DND-41 (cell line): ENCODE measurements at regions not wholly inside any gene's neighbourhood (a gene's known extent, or its start where the extent isn't known, plus 50 kb on each side); places are given as distances from the start of the nearest gene placed in this dataset.

ENCODE experiments used
- ATAC-seq: fragments of 200-7000 bp; cut with Tn5 transposase; 3 replicates; pipeline ENCODE4 v1.9.1; 2021; ENCODE audit warnings: low read depth; ENCODE audit not compliant: insufficient read depth
- DNase-seq: peaks from one replicate; pipeline ENCODE4 v3.0.0-alpha.2; 2020
- H2AFZ ChIP-seq: 2 replicates; pipeline ENCODE4 v1.6.0; 2012; ENCODE audit warnings: low read depth, low read length
- H3K27ac ChIP-seq: 2 replicates; pipeline ENCODE4 v1.5.1; 2012; ENCODE audit warnings: low read length, inconsistent platforms
- H3K27me3 ChIP-seq: fragments of 200-600 bp; sonication (generic); 2 replicates; pipeline ENCODE4 v1.6.0; 2012; ENCODE audit warnings: low read length, mild to moderate bottlenecking, inconsistent platforms; ENCODE audit not compliant: insufficient read depth, poor library complexity
- H3K36me3 ChIP-seq: 2 replicates; pipeline ENCODE4 v1.5.1; 2012; ENCODE audit warnings: low read length, inconsistent platforms; ENCODE audit not compliant: insufficient read depth
- H3K4me1 ChIP-seq: 2 replicates; pipeline ENCODE4 v1.5.1; 2012; ENCODE audit warnings: mild to moderate bottlenecking, low read length; ENCODE audit not compliant: insufficient read depth
- H3K4me2 ChIP-seq: 2 replicates; pipeline ENCODE4 v1.6.0; 2012; ENCODE audit warnings: mild to moderate bottlenecking, moderate library complexity, low read length, inconsistent platforms; ENCODE audit not compliant: insufficient read depth
- H3K4me3 ChIP-seq, 2 experiments: fragments of 200-600 bp in 1 of 2; shearing (Covaris generic) in 1 of 2; 2 replicates each; pipeline ENCODE4 v1.5.1; 2012 to 2016; ENCODE audit warnings: inconsistent platforms in 2 of 2, low read length in 2 of 2, mild to moderate bottlenecking in 2 of 2, low read depth in 1 of 2, moderate library complexity in 1 of 2
- H3K79me2 ChIP-seq: 2 replicates; pipeline ENCODE4 v1.6.0; 2012; ENCODE audit warnings: low read length, inconsistent platforms; ENCODE audit not compliant: insufficient read depth
- H3K9ac ChIP-seq: 2 replicates; pipeline ENCODE4 v1.6.0; 2012; ENCODE audit warnings: low read depth, mild to moderate bottlenecking, inconsistent platforms, low read length, moderate library complexity
- H3K9me3 ChIP-seq: 2 replicates; pipeline ENCODE4 v1.5.1; 2012; ENCODE audit warnings: low read length, moderate library complexity, mild to moderate bottlenecking, inconsistent platforms; ENCODE audit not compliant: insufficient read depth, severe bottlenecking
- H4K20me1 ChIP-seq: 2 replicates; pipeline ENCODE4 v1.6.0; 2012; ENCODE audit warnings: low read length; ENCODE audit not compliant: insufficient read depth
- CTCF ChIP-seq: IDR thresholded peaks from 2 replicates; pipeline ENCODE4 v1.5.1; 2012; ENCODE audit warnings: borderline replicate concordance, low read length, moderate library complexity, mild to moderate bottlenecking; ENCODE audit not compliant: poor library complexity, severe bottlenecking; ENCODE audit errors: extremely low read depth
- EZH2 ChIP-seq: IDR thresholded peaks from 3 replicates; pipeline ENCODE4 v1.6.1; 2012; ENCODE audit warnings: borderline replicate concordance, low read depth, mild to moderate bottlenecking, moderate library complexity, low read length, inconsistent platforms; ENCODE audit not compliant: severe bottlenecking

DNA sequence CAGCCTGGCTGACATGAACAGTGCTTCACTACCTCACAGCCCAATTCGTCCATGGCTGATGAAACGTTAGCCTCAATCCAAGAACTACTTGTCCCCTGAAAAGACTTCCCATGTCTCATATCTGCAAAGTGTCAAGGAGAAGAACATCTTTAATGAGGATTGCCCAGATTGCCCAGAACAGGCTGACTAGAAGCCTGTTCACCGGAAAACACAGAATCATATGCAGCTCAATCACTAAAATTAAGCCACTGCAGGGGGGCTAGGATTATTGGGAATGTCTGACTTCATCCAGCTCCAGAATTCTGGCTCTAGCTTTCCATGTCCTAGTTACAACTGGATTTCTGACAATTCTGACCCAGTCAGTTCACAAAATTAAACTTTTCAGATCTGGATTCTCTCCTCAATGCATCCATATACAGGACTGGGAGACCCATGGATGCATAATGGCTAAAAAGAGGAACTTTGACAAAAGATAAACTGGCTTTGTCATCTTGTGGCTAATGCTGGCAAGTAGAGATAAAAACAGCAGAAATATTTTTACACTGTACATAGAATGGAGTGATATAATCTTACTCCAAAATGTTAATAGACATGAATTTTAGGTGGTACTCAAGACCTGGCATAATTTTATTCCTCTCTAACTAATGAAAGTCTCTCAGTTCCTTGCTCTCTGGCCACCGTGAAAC is 467.0 kb upstream of the POT1 start:
- H3K4me1 ChIP-seq: no peaks in the 10 kb centered on the region
- H3K9me3 ChIP-seq: no peaks in the 10 kb centered on the region
- H3K9ac ChIP-seq: no peak overlapping the region
- H3K79me2 ChIP-seq: no peaks in the 10 kb centered on the region
- no peak overlapping the region for H3K4me3 ChIP-seq
- H2AFZ ChIP-seq: no peak overlapping the region
- H4K20me1 ChIP-seq: no peaks in the 10 kb centered on the region
- no peaks in the 10 kb centered on the region for H3K36me3 ChIP-seq
- no peaks in the 10 kb centered on the region for H3K27me3 ChIP-seq
- H3K4me2 ChIP-seq: no peak overlapping the region
- DNase-seq (no peak), ATAC-seq (no peak)
- no peak overlapping the region for H3K27ac ChIP-seq
- TF ChIP-seq CTCF (no peak), EZH2 (no peak)

GRCh38 chr7:125391921-125392320 is 462.3 kb upstream of the POT1 start:
- H3K27me3 ChIP-seq: no peaks in the 10 kb centered on the region
- no peak for ATAC-seq
- H3K4me2 ChIP-seq: no peak overlapping the region
- no peak overlapping the region for H3K27ac ChIP-seq
- H3K9ac ChIP-seq: no peak overlapping the region
- H2AFZ ChIP-seq: no peak overlapping the region
- no peaks in the 10 kb centered on the region for H3K9me3 ChIP-seq
- no peaks in the 10 kb centered on the region for H3K36me3 ChIP-seq
- H4K20me1 ChIP-seq: no peaks in the 10 kb centered on the region
- no peaks in the 10 kb centered on the region for H3K4me1 ChIP-seq
- H3K4me3 ChIP-seq: no peak overlapping the region
- no peak for DNase-seq
- no peaks in the 10 kb centered on the region for H3K79me2 ChIP-seq
- no peak for TF ChIP-seq EZH2

DNA sequence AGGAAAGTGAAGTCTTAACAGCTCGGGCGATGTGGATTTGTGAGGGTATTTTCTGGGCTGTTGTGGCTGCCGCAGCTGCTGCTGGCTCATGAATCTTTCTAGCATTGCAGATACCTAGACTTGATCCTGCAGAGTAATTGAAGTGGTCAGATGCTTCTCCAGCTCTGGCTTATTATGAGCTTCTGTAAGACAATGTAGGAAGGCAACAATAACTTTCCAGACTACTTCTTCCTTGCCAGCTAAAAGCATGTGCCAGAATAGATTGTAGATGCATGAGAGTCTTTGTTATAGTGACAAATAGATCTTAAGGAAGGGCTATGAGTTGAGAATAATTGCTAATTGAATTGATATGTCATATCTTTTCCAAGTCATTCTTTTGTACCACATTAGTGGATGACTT is 461.4 kb upstream of the POT1 start:
- Histone ChIP-seq H3K4me2 (no peak overlapping the region), H3K79me2 (no peaks in the 10 kb centered on the region), H3K9ac (no peak overlapping the region), H3K27me3 (no peaks in the 10 kb centered on the region), H3K27ac (no peak overlapping the region), H3K4me3 (no peak overlapping the region), H2AFZ (no peak overlapping the region), H3K36me3 (no peaks in the 10 kb centered on the region), H3K9me3 (no peaks in the 10 kb centered on the region), H3K4me1 (no peaks in the 10 kb centered on the region), H4K20me1 (no peaks in the 10 kb centered on the region)
- DNase-seq: no peak
- TF ChIP-seq EZH2 (no peak), CTCF (no peak)
- no peak for ATAC-seq

DNA sequence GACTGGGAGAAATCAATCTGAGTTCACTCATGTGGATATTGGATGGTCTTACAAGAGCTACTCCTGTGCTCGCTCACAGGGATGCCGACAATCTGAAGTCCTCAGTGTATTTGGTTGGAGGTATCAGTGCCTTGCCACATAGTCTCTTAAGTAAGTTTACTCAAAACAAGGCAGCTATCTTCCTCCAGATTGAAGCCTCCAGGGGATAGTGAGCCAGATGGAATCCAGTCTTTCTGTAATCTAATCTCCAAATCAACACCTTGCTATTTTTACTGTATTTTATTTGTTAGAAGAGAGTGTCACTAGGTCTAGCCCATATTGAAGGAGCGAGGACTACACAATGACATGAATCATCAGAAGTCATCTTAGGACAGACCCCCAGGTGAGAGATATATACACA is 456.6 kb upstream of the POT1 start:
- no peak overlapping the region for H3K27ac ChIP-seq
- H2AFZ ChIP-seq: no peak overlapping the region
- H3K27me3 ChIP-seq: no peaks in the 10 kb centered on the region
- DNase-seq: no peak
- no peak for ATAC-seq
- no peaks in the 10 kb centered on the region for H4K20me1 ChIP-seq
- no peak overlapping the region for H3K4me2 ChIP-seq
- no peaks in the 10 kb centered on the region for H3K79me2 ChIP-seq
- TF ChIP-seq EZH2: no peak
- no peaks in the 10 kb centered on the region for H3K36me3 ChIP-seq
- H3K4me1 ChIP-seq: no peaks in the 10 kb centered on the region
- H3K4me3 ChIP-seq: no peak overlapping the region
- no peak overlapping the region for H3K9ac ChIP-seq
- no peaks in the 10 kb centered on the region for H3K9me3 ChIP-seq
